ENCODE measurements at regions not wholly inside any gene's neighbourhood (a gene's known extent, or its start where the extent isn't known, plus 50 kb on each side); places are given as distances from the start of the nearest gene placed in this dataset.
"Not testable (repeated sequence)": the region's sequence is repeated elsewhere in the genome, so short reads cannot be mapped to it uniquely, and the experiment has no call there.

DNA sequence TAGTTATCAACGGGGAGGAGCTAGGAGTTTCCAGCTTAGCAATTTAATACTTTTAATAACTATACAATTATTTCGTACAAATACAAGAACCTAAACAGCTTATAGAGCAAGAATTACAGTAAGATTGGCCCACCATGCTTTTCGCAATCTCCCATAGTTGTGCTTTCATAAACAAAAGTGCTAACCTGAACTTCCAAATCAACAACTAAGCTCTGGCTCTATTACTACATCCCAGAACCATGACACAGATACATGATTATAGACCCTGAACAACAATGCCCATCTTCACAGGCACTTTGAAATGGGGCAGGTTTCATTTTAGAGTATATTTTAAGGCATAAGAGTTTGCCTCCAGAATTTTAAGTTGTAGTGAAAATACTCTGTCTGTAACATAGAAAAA lies 203.5 kb downstream of the DMRTA1 start:
- DNase-seq (ENCODE audit: low spot score) (no peak), FAIRE-seq (no peak)

DNA sequence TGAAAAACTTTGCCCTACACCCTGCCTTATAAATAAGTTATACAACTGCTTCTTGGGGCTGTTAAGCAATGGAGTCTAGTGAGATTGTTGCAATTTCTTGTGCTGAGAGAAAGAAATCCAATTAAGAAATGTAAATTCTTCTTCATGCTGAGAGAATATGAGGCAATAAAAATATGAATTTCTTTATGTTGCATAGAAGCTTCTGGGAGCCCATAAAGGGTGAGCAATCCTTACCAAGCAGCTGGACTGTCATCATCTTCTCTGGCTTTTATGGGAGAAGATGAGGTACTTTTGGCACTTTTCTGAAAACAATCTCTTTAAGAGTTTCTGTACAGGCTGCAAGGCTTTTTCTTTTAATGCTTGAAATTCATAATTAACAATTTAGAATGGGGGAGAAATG lies 204.3 kb downstream of the DMRTA1 start:
- FAIRE-seq (no peak), DNase-seq (ENCODE audit: low spot score) (no peak)

DNA sequence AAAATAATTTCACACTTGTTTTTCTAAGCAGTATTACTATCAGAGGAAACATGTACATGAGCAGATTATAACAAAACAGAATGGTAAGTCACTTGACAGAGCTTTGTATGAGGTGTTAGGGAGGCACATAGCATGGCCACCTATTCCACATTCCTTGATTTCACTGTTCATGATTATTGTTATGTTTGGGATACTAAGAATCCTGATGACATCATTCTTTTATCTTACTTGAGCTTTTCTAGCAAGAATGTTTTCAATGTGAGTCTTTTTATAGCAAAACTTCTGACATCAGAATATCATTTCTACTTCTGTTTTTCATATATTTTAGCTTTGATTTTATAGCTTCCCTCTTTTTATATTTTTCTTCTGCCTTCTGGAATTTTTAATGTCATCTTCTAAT lies 208.2 kb downstream of the DMRTA1 start:
- no peak for DNase-seq (ENCODE audit: low spot score)
- no peak for FAIRE-seq

- FAIRE-seq, result no peak
- DNase-seq (ENCODE audit: low spot score), result no peak
Measured at GRCh38 chr9:22657713-22658112, 211.1 kb downstream of the DMRTA1 start.

GRCh38 chr9:22658484-22658883 lies 211.9 kb downstream of the DMRTA1 start:
- DNase-seq (ENCODE audit: low spot score); FAIRE-seq: not testable (repeated sequence)

DNA sequence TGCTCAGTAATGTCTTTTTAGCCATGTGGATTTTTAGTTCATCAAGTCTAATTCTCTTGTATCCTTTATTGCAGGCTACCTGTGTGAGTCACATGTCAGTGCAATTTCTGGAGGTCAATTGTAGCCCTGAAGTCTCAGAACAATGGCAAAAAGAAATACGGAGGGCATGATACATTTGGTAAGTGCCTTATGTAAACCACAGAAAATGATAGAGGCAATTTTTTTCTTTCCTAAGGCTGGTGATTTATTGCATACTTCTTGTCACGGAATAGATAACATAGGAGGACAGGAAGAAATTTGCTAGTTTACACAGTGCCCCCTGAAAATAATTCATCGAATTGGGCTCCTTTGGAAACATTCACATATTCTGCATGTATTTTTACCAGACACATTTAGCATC lies 235.9 kb downstream of the DMRTA1 start:
- no peak for FAIRE-seq
- peak; percentile 4 for DNase-seq (ENCODE audit: low spot score)

GRCh38 chr9:22682961-22683699 lies 236.5 kb downstream of the DMRTA1 start:
- FAIRE-seq, result no peak
- DNase-seq (ENCODE audit: low spot score), result peak; percentile 46

DNA sequence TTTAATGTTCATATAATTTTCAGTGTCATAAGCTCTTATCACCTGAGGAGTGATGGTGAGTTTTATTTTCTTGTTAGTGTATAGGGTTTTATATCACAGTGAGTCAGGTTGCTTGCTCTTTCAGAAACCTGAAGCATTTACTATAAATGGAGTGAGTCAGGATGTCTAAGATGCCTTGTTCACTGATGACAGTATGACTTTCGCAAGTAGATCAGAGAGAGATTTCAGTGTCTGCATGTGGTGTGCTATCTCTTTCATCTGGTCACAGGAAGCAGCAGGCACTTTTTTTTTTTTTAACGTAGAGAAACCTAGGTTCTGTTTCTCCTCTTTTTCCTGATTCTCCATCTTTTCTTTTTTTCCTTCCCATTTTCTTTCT lies 237.1 kb downstream of the DMRTA1 start:
- FAIRE-seq (no peak), DNase-seq (ENCODE audit: low spot score) (peak; percentile 29)

DNA sequence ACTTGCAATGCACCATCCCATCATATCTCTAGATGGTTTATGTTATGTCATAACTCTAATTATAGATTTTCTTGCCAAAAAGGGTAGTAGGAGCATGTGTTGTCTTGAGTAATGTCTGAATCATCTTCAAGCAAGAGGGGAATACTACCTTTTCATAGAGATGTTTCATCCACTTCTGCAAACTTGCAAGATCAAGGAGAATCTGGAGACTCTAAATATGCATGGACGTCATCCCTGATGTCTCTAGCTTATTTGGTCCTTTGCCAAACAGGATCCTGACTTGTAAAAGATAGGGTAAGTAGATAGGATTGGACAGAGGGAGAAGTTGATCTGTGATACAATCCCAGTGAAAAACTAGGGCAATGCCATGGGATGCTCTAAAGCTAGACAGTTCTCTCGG lies 246.5 kb downstream of the DMRTA1 start:
- FAIRE-seq (no peak), DNase-seq (ENCODE audit: low spot score) (no peak)

DNA sequence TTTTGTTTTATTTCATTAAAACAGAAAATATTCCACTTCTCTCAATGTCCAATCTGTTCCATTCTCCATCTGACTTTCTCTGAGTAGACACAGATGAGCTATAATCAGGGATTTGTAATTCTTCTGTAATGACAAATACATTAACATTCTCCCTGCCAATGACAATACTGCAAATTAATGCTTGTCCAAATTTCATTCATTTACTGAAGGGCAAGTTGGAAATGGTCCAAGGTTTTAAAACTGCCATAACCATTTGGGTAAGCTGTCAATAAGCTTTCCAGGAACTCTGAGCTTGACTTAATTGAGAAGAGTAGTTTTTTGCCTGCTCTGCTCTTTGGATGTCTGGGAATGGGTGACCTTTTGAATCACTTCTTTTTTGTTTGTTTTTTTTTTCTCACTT lies 253.5 kb downstream of the DMRTA1 start:
- FAIRE-seq, result no peak
- no peak for DNase-seq (ENCODE audit: low spot score)

DNA sequence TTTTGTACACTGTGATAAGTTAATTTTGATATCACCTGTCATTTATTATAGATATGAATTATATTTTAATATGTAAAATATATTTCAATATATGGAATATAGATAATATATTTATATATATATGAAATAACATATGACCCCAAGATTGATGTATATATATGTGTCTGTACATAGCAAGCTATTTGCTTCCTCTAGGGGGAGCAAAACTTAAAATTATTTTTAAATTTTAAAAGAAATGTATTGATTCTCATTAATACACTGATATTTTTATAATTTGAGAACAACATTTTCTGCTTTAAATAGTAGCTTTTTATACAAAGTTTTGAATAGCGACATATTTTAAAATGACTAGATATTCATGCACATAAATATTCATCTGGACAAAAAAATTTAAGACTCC lies 272.0 kb downstream of the DMRTA1 start:
- no peak for DNase-seq (ENCODE audit: low spot score)
- FAIRE-seq, result no peak

GRCh38 chr9:22722492-22722891 lies 275.9 kb downstream of the DMRTA1 start:
- FAIRE-seq (no peak), DNase-seq (ENCODE audit: low spot score) (peak; percentile 1)

GRCh38 chr9:22731786-22732185 lies 285.2 kb downstream of the DMRTA1 start:
- no peak for DNase-seq (ENCODE audit: low spot score)
- no peak for FAIRE-seq

DNA sequence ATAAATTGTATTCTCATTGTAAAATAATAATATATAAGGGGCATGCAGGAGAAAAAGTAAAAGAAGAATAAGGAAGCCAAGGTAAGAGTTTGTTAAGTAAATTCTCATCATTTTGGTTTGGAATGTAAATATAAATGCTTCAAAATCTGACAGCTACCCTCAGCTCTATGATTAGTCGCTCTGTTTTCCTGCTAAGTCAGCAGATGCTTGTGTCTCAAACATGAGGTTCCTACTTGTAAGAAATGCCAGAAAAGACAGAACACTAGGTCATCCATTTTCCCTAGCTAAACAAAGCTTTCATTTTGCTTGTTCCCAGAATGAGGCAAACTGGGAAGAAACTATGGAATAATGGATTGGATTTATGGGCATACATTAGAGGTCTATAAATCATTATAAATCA lies 293.1 kb downstream of the DMRTA1 start:
- FAIRE-seq, result no peak

GRCh38 chr9:22740781-22741180 lies 294.2 kb downstream of the DMRTA1 start:
- no peak for DNase-seq (ENCODE audit: low spot score)
- FAIRE-seq, result no peak

More for the DNA sequence above, 293.1 kb downstream of the DMRTA1 start:
- DNase-seq (ENCODE audit: low spot score), result no peak

GRCh38 chr9:22742401-22742800 lies 295.8 kb downstream of the DMRTA1 start:
- no peak for DNase-seq (ENCODE audit: low spot score)
- no peak for FAIRE-seq

DNA sequence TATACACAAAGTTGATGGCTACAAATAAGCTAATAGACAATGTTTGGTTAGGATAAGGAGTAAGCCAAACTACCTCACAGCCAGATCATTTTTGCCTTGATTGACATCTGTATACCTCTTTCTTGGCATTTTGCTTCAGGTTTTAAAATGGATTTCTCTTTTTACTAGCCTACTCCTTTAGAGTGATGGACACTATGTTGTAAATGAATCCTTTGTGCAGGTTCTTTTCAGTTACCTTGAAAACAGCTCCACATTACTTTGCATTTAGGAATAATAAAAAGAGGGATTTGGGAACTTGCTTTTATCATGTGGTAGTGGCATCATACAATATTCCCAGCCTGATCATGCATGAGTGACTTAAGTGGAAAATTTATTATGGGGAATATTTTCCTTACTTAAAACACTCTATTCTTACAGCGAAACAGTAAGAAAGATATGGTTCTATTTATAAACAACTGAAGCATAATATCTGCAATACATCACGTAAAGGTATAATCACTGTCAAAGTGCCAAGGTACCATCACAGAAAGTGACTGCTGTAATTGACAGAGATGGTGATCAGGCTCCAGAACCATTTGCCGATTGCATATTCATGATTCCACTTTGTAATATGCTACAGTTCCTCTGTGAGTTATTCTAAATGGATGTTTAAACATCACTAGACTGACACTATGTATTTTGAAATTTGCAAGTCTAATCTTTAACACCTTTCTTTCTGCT lies 327.0 kb downstream of the DMRTA1 start:
- FAIRE-seq (no peak), DNase-seq (ENCODE audit: low spot score) (no peak)

- no peak for DNase-seq (ENCODE audit: low spot score)
- no peak for FAIRE-seq
Measured at GRCh38 chr9:22790329-22790728, 343.7 kb downstream of the DMRTA1 start.

GRCh38 chr9:22808876-22809275 lies 362.3 kb downstream of the DMRTA1 start:
- FAIRE-seq (no peak), DNase-seq (ENCODE audit: low spot score) (no peak)

DNA sequence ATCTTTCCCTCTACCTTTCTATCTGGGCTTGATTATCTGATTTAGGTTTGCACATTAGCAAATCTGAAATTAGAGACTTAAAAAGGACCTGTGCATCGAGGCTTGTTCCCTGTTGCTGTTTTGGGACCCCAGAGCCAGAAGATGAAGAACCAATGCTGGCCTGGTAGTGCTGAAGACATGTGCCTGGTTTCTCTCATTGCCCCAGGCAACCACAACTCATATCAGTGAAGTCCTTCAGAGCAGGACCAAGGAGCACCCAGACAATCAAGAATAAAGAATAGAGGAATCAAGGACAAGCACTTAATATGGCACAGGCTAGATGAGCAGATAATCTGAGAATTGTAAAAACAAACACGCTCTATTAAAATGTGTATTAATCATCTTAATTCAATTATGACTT lies 362.7 kb downstream of the DMRTA1 start:
- FAIRE-seq (no peak), DNase-seq (ENCODE audit: low spot score) (no peak)

- DNase-seq (ENCODE audit: low spot score) (peak; percentile 5), FAIRE-seq (no peak)
Measured at GRCh38 chr9:22813529-22813928, 366.9 kb downstream of the DMRTA1 start.

DNA sequence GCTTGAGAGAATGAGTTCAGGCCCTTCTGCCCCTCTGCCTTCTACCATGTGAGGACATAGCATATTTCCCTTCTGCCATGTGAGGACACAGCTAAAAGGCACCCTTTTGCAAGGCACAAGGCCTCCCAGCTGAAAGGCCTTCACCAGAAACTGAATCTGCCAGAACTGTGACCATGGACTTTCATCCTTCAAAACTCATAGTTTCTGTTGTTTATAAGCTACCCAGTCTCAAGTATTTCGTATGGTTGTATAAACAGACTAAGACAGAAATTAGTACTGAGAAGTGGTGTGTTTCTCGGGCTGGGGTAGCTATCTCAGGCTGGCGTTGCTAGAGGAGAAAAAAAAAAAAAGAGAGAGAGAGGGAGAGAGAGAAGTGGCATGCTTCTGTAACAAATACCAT lies 368.6 kb downstream of the DMRTA1 start:
- DNase-seq (ENCODE audit: low spot score), result no peak

GRCh38 chr9:22817181-22817580 lies 370.6 kb downstream of the DMRTA1 start:
- no peak for FAIRE-seq
- DNase-seq (ENCODE audit: low spot score), result no peak

More for the DNA sequence above, 368.6 kb downstream of the DMRTA1 start:
- FAIRE-seq, result no peak

Measured in urothelium cell line (cell line).